CD4-positive, alpha-beta T cell treated with Interleukin-17A for 1 hour (primary cell): ENCODE measurements at regions not wholly inside any gene's neighbourhood (a gene's known extent, or its start where the extent isn't known, plus 50 kb on each side); places are given as distances from the start of the nearest gene placed in this dataset.
"Not testable (repeated sequence)": the region's sequence is repeated elsewhere in the genome, so short reads cannot be mapped to it uniquely, and the experiment has no call there.

Source experiments
- DNase-seq: peaks from one replicate; pipeline ENCODE4 v3.0.0-alpha.2; 2020

DNA sequence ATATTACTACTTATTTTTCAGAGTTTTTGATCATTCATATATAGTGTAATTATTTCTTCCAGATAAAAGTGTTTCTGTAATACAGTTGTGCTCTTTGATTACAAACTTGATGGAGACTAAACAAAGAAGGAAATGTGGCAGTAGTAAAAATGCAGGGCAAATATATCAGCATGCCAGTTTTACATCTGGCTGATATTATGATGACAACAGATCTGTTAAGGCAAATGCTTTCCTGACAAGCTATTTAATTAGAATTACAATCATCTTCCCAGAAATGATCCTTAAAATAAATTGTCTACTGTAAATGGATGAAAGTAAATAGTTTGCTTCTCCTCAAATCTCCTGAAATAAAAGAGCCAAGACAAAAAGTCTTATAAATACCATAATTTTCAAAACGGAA lies 1659.8 kb downstream of the BRINP3 start:
- no peak for DNase-seq

DNA sequence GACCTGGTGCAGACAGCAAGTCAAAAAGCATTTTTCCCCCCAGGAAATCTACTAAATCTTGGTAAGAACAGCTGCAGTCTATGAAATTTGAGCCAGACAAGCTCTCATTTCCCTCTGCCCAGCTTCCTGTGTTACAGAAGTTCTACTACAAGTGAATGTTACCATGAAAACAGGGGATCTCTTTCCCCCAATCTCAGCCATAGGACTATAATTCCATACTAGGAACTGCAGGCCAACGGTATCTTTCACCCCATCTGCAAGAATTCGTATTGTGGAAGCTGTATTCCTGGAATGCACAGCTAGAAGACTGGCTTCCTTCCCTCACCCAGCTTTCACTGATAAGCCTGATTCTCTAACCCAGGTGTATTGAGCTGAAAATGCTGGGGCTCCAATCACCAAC lies 1655.4 kb downstream of the BRINP3 start:
- no peak for DNase-seq

DNA sequence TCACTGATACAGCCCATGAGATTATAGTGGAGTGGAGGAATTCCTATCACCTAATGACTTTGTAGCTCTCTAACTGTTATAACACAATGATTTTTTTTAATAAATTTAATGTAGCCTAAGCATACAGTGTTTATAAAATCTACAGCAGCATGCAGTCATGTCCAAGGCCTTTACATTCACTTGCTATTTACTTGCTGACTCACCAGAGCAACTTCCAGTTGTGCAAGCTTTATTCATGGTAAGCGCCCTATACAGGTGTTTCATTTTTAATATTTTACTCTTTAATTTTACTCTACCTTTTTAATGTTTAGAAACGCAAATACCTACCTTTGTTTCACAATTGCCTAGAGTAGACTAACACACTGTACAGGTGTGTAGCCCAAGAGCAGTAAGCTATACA lies 1652.2 kb downstream of the BRINP3 start:
- no peak for DNase-seq

DNA sequence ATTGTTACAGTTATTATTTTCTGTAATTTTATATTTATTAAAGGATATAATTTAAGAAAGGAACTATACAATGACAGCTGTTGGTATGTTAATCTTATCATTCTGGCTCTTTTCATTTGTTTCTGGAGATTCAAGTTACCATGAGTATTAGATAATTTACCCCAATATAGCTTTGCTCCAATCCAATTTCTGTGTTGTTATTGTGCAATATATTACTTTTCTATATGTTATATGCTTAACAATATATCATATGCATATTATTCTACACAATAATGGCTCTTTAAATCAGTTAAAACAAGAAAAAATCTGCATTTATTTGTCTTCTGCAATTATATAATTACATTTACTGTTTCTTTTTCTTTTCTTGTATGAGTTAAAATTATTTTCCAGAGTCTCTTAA lies 1650.9 kb downstream of the BRINP3 start:
- no peak for DNase-seq

- DNase-seq: no peak
These were observed 1650.3 kb downstream of the BRINP3 start for GRCh38 chr1:188827400-188827799.

DNA sequence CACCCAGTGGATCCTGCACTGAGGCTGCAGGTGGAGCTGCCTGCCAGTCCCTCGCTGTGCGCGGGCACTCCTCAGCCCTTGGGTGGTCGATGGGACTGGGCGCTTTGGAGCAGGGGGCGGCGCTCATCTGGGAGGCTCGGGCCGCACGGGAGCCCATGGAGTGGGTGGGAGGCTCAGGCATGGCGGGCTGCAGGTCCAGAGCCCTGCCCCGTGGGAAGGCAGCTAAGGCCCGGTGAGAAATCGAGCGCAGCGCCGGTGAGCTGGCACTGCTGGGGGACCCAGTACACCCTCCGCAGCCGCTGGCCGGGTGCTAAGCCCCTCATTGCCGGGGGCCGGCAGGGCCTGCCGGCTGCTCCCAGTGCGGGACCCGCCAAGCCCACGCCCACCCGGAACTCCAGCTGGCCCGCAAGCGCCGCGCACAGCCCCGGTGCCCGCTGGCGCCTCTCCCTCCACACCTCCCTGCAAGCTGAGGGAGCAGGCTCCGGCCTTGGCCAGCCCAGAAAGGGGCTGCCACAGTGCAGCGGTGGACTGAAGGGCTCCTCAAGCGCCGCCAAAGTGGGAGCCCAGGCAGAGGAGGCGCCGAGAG lies 1636.5 kb downstream of the BRINP3 start:
- not testable (repeated sequence) for DNase-seq

GRCh38 chr1:188846468-188846867 lies 1631.2 kb downstream of the BRINP3 start:
- DNase-seq: no peak

DNA sequence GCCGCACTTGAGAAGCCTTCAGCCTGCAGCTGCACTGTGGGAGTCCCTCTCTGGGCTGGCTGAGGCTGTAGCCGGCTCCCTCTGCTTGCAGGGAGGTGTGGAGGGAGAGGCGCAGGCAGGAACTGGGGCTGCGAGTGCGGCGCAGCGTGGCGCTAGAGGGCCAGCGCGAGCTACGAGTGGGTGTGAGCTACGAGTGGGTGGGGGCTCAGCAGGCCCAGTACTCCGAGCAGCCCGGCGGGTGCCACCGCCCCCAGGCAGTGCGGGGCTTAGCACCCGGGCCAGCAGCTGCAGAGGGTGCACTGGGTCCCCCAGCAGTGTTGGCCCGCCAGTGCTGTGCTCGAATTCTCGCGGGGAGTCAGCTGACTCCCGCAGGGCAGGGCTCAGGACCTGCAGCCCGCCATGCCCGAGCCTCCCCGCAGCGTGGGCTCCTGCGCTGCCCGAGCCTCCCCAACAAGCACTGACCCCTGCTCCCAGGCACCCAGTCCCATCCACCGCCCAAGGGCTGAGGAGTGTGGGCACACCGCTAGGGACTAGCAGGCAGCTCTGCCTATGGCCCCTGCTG lies 1620.1 kb downstream of the BRINP3 start:
- no peak for DNase-seq

DNA sequence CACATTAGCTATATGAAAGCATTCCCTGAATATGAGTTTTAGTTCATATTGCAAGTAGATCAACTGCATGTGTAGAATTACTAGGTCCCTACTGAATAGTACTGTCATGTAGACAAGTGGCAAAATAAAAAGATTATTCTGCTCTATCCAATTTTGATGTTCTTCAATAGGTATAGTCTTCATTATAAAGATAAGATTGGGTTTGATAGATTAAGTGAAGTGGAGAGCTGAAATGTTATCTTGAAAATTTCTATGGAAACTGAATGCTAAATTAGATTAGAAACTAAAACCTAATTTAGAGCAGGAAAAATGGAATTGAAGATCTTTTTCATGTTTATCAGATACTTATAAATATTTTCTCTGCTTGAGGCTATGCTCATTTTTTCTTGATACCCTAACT lies 1610.0 kb downstream of the BRINP3 start:
- no peak for DNase-seq

GRCh38 chr1:188871164-188871563 lies 1606.5 kb downstream of the BRINP3 start:
- DNase-seq: no peak

- no peak for DNase-seq
These were observed 1605.3 kb downstream of the BRINP3 start for GRCh38 chr1:188872376-188872775.

- DNase-seq: no peak
These were observed 1600.0 kb downstream of the BRINP3 start for GRCh38 chr1:188877668-188878067.

- no peak for DNase-seq
These were observed 1589.3 kb downstream of the BRINP3 start for GRCh38 chr1:188888386-188888785.

DNA sequence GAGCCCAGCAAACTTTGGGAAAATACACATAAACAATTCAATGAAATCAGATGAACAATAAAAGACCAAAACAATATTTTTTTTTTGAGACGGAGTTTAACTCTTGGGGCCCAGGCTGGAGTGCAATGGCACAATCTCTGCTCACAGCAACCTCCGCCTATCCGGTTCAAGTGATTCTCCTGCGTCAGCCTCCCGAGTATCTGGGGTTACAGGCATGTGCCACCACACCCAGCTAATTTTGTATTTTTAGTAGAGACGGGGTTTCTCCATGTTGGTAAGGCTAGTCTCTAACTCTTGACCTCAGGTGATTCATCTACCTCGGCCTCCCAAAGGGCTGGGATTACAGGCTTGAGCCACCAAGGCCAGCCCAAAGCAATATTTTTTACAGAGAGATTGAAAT lies 1588.5 kb downstream of the BRINP3 start:
- DNase-seq: no peak

DNA sequence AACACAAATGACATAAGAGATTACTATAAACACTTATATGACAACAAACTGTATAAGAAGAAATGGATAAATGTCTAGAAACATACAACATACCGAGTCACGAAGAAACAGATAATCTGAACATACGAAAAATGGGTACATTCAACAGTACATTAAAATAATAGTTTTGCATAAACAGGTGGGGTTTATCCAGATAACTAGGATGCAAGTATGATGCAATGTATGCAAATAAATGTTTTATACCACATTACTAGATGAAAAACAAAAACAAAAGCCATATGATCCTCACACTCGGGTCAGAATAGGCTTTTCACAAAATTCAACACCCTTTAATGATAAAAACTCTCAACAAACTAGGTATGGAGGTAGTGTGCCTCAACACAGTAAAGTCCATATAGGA lies 1585.7 kb downstream of the BRINP3 start:
- DNase-seq: no peak

DNA sequence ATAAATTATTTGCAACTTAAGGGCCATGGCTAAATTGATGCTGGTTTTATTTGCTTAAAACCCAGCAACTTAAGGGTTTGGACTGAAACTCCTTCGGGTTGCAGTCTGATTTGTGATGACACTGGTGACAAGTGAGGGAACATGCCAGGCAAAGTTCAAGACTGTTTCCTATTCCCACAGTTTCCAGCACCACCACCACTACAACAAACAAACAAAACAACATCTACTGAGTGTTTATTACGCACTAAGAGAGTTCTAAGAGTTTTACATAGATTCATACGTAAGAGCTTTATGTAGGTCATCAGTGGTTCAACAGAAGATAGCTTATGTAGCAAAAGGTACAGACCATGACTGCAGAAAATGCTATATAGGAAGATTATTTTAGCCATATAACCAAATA lies 1582.1 kb downstream of the BRINP3 start:
- DNase-seq: no peak

DNA sequence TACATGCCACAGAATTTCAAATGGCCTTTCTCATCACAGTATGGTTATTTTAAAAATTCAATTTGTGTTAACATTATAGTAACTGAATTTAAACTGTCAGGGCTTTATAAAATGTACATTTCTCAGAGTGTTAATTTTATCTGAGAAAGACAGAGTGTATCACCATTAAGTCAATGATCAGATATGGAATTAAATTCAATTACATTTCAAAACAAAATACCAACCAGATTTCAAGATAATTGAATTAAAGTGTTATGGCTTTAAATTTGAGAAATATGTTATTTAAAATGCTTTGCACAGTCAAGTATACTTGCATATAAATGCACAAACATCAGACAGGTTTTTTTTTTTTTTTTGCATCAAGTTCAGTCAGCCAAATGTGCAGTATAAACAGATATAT lies 1574.4 kb downstream of the BRINP3 start:
- no peak for DNase-seq

- DNase-seq: no peak
These were observed 1573.5 kb downstream of the BRINP3 start for GRCh38 chr1:188904201-188904600.

DNA sequence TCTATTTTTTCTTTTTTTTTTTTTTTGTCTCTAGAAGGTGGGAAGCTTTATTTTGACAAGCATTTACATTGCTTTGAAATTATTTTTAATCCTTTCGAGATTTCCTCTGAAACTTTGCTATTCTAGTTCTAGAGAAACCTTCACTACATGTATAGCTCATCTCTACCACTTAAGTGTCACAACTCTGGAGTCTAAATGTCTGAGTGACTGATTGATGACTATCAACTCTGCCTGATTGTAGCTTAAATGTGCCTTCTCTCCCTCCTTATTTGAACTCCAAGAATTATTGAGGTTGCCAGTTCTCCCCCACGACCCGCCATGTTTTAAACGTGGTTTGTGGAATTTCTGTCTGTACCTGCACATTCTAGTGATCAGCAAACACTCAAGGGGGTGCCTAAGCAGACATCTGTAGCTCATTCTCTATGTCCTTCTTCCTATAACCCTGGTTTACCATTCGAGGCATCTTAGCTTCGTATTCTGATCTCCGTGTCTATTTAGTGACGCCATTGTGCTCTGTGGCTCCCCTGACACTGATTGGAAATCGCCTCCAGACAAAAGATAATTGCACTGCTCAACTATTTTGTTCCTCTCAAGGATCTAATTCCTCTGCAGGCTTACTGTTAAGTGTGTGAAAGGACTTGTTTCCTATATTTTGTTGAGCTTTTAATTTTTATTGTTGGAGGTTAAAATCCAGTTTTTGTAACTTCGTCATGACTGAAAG lies 1570.6 kb downstream of the BRINP3 start:
- no peak for DNase-seq

GRCh38 chr1:188930382-188930781 lies 1547.3 kb downstream of the BRINP3 start:
- no peak for DNase-seq

GRCh38 chr1:188931506-188931905 lies 1546.2 kb downstream of the BRINP3 start:
- DNase-seq: no peak

DNA sequence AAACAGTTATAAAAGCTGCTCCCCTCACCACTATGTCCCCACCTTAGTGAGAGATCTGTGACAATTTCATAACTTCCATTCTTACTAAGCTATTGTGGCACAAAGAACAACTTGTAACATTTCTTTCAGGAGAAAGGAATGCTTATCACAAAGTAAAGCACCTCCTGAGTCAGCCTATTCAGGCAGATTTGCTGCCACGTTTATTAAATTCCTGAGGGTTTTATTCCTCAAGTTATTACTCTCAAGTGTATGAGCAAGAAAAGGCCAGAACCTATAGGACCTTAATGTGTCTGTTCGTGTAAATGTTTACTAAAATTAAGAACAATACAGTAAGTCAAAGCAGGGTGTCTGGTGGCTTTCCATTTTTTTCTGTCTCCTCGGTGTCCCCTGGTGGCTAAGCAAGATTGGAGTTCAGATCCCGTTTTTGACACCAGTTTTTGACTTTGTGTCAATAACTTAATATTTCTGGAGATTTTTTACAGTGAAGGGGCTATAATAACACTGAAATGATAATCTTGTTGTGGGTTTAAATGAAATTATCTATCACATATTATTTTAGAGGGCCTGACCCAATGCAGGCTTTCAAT lies 1539.6 kb downstream of the BRINP3 start:
- DNase-seq: no peak

- no peak for DNase-seq
These were observed 1535.7 kb downstream of the BRINP3 start for GRCh38 chr1:188941986-188942385.

DNA sequence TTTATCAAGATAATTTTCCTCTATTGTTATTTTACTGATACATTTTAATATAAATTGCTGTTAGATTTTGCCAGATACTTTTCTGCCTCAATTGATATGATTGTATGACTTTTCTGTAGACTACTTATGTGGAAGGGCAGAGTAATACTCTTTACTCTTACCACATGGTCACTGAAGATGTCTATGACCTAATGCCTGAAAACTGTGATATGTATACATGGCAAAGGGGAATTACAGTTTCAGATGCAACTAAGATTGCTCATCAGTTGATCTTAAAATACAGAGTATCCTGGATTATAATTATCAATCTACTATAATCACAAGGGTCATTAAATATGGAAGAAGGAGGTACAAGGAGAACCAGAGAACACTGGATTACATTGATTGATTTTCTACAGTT lies 1528.0 kb downstream of the BRINP3 start:
- DNase-seq: no peak
